Esophagus muscularis mucosa (tissue), 4 donors: ENCODE measurements at regions not wholly inside any gene's neighbourhood (a gene's known extent, or its start where the extent isn't known, plus 50 kb on each side); places are given as distances from the start of the nearest gene placed in this dataset.

Experiments
- DNase-seq: peaks from one replicate; pipeline ENCODE4 v3.0.0-alpha.2; 2017; ENCODE audit errors: extremely low spot score
- H3K27ac ChIP-seq, 4 donors: fragments of 200-600 bp; sonication (generic); replicated peaks in 1 of 4; 1 replicate in 3 of 4; 2 replicates in 1 of 4; pipeline ENCODE4 v1.5.1; 2016 to 2019; ENCODE audit warnings: mild to moderate bottlenecking in 1 of 4
- H3K27me3 ChIP-seq, 4 donors: fragments of 200-600 bp; sonication (generic); one replicate each; pipeline versions ENCODE4 v1.5.1 to v1.6.0; 2016 to 2019
- H3K36me3 ChIP-seq, 4 donors: fragments of 200-600 bp; sonication (generic); one replicate each; pipeline ENCODE4 v1.5.1; 2016 to 2019
- H3K4me1 ChIP-seq, 4 donors: fragments of 200-600 bp; sonication (generic); one replicate each; pipeline ENCODE4 v1.5.1; 2016 to 2019
- H3K4me3 ChIP-seq, 4 donors: fragments of 200-600 bp; sonication (generic); 1 replicate in 2 of 4; 2 replicates in 2 of 4; pipeline ENCODE4 v1.5.1; 2016 to 2019; ENCODE audit warnings: mild to moderate bottlenecking in 4 of 4, moderate library complexity in 1 of 4
- H3K9me3 ChIP-seq, 4 donors: fragments of 200-600 bp; sonication (generic); 1 replicate in 3 of 4; 2 replicates in 1 of 4; pipeline ENCODE4 v1.5.1; 2016 to 2019
- EP300 ChIP-seq: sonication (generic); formaldehyde crosslinking; IDR thresholded peaks from one replicate; pipeline ENCODE4 v1.6.1; 2017; ENCODE audit warnings: antibody characterized with exemption
- POLR2A ChIP-seq: fragments of 450-650 bp; IDR thresholded peaks from one replicate; pipeline ENCODE4 v1.6.1; 2017; ENCODE audit warnings: antibody characterized with exemption, moderate library complexity, mild to moderate bottlenecking, low read depth
- POLR2AphosphoS5 ChIP-seq, 2 donors: sonication (generic); formaldehyde crosslinking; IDR thresholded peaks; one replicate each; pipeline ENCODE4 v1.6.1; 2017; ENCODE audit warnings: antibody characterized with exemption in 2 of 2
- WGBS: methylation state at CpG from one replicate; pipeline ENCODE4 v1.1.5; 2018; 5-methylcytosine and 5-hydroxymethylcytosine counted together
- intact Hi-C: fragments of 100-400 bp; cut with DNase I; formaldehyde crosslinking; loops from one replicate; pipeline ENCODE4 v1.15.1; 2023
- TF ChIP-seq, protein P1 (sequence below), 3 experiments: fragments of 200-600 bp in 2 of 3; fragments of 450-650 bp in 1 of 3; sonication (generic) in 2 of 3; IDR thresholded peaks; one replicate each; pipeline ENCODE4 v1.5.1; 2017 to 2019; ENCODE audit warnings: antibody characterized with exemption in 3 of 3, mild to moderate bottlenecking in 2 of 3, moderate library complexity in 1 of 3

DNA sequence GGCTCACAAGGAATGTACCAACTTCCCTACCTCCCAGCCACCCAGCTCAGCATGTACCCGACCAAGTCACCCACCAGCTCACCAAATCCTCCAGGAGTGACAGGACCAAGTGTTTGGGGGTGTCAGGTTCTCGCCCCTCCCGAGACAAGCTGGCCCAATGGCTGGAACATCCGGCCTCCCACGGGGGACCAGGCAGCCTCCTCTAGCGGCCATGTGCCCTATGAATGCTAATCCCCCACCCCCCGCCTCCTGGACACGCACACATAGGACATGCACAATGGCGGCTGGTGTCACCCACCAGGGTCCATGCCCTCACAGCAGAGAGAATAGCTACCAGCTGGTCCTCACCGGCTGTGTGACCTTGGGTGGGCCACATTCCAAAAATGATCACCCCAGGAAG lies 151.0 kb downstream of the MN1 start:
- intact Hi-C loops, result no loop called here
- TF ChIP-seq, protein P1, sequence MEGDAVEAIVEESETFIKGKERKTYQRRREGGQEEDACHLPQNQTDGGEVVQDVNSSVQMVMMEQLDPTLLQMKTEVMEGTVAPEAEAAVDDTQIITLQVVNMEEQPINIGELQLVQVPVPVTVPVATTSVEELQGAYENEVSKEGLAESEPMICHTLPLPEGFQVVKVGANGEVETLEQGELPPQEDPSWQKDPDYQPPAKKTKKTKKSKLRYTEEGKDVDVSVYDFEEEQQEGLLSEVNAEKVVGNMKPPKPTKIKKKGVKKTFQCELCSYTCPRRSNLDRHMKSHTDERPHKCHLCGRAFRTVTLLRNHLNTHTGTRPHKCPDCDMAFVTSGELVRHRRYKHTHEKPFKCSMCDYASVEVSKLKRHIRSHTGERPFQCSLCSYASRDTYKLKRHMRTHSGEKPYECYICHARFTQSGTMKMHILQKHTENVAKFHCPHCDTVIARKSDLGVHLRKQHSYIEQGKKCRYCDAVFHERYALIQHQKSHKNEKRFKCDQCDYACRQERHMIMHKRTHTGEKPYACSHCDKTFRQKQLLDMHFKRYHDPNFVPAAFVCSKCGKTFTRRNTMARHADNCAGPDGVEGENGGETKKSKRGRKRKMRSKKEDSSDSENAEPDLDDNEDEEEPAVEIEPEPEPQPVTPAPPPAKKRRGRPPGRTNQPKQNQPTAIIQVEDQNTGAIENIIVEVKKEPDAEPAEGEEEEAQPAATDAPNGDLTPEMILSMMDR (IDR thresholded peaks at IDR 0.05), result no peak
- TF ChIP-seq POLR2A (no peak), POLR2AphosphoS5 (IDR thresholded peaks at IDR 0.05) (no peak), EP300 (no peak)

DNA sequence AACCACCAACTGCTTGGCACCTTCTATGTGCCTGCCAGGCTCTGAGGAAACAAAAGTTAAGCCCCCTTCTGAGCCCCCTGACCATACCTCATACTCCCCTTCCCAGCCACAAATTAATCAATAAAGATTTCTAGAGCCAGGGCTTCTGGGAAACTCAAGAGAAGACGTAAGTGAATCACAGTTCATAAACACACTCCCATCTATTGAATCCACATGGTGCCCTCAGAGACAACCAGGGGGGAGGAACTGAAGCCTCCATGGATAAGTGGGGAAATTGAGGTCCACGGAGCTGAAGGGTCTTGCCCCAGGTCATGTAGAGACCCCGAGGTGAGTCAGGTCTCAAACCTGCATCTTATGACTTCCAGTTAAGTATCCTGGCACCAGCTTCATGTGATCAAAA lies 150.6 kb downstream of the MN1 start:
- WGBS, result 73% methylated on average over 3 of the region's 3 CpGs
- peak overlapping the region; percentile 40 to 59 (median 50) for H3K27ac ChIP-seq
- no peak overlapping the region for H3K4me3 ChIP-seq
- no peaks in the 10 kb centered on the region for H3K36me3 ChIP-seq
- H3K27me3 ChIP-seq, result no peaks in the 10 kb centered on the region
- TF ChIP-seq POLR2A (no peak), POLR2AphosphoS5 (IDR thresholded peaks at IDR 0.05) (no peak), EP300 (no peak)
- TF ChIP-seq, protein P1 (IDR thresholded peaks at IDR 0.05), result no peak
- DNase-seq, result no peak
- intact Hi-C loops, result no loop called here
- H3K9me3 ChIP-seq, result no peaks in the 10 kb centered on the region
- peaks cover 12 to 26% (median 20%) of the 10 kb centered on the region in 4 donors for H3K4me1 ChIP-seq

More for the DNA sequence above, 151.0 kb downstream of the MN1 start:
- no peak overlapping the region for H3K4me3 ChIP-seq
- H3K9me3 ChIP-seq, result no peaks in the 10 kb centered on the region
- H3K27ac ChIP-seq, result peak overlapping the region in 1 of 4 donors; percentile 59
- no peaks in the 10 kb centered on the region for H3K36me3 ChIP-seq
- peaks cover 12 to 26% (median 20%) of the 10 kb centered on the region in 4 donors for H3K4me1 ChIP-seq
- H3K27me3 ChIP-seq, result no peaks in the 10 kb centered on the region
- WGBS, result 92% methylated on average over 10 of the region's 10 CpGs
- DNase-seq, result no peak

DNA sequence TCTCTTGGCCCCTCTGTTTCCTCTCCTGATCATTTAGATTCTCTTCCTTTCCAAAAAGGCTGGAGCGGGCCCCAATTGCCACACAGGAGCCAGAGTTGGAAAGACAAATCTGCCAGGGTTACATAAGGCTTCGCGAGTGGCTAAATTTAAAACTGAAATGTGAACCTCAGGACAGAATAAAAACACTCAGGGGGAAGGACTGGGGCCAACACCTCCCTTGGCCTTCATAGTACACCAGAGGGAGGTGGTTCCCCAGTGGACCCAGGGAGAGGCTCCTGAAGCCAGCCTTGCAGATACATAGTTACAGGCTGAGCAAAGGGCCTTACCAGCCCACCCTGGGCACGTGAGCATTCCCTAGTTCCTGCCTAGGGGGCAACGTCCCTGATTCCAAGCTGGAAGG lies 150.1 kb downstream of the MN1 start:
- H3K4me3 ChIP-seq, result no peak overlapping the region
- DNase-seq, result no peak
- peak overlapping the region; percentile 40 to 59 (median 50) for H3K27ac ChIP-seq
- no peaks in the 10 kb centered on the region for H3K36me3 ChIP-seq
- peak; percentile 12 to 56 for TF ChIP-seq POLR2AphosphoS5 (IDR thresholded peaks at IDR 0.05)
- TF ChIP-seq POLR2A, result no peak
- TF ChIP-seq, protein P1 (IDR thresholded peaks at IDR 0.05), result peak in 1 of 3 experiments; percentile 27
- no peak for TF ChIP-seq EP300
- intact Hi-C loops, result no loop called here
- 39% methylated on average over 5 of the region's 5 CpGs for WGBS
- H3K4me1 ChIP-seq, result peaks cover 12 to 26% (median 20%) of the 10 kb centered on the region in 4 donors
- H3K9me3 ChIP-seq, result peaks cover 0 to 4% (median 0%) of the 10 kb centered on the region in 4 donors
- no peaks in the 10 kb centered on the region for H3K27me3 ChIP-seq

DNA sequence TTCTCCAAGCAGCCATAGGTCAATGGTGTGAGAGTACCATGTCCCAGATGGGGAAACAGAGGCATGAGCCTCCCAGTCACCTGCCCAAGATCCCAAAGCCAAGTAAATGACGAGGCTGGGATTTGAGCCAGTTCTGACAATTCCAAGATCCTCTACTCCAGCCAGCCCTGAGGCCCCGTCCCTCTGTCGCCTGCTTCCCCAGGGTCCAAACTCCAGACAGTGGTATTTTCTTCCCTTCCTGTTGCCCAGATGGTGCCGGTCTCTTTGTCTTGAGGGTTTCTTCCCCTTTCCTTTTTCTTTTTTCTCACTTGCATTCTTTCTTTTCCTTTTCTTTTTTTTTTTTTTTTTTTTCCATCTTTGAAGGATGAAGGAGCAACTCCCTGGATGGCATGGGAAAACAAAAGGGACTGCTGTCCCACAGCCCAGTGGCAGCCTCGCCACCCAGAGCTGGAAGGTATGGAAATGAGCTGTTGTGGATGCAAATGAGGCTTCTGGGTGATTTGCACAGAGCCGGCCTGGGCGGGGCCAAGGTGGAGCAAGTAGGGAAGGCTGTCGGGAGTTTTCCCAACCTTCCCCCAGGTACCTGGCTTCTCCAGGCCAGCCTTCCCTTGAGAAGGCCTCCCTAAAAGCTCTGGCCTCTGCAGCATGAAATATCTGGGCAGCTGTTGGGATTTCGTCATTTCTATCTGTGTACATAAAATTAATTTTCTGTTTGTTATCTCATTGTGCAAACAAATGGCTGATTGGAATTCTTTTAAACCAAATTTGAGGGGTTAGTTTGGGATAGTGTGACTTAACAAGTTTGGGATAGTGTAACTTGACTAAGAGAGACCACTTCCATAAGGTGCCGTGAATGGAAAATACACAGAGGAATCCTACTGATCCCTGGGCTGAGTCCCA lies 146.8 kb downstream of the MN1 start:
- 62% methylated on average over 9 of the region's 10 CpGs for WGBS
- Histone ChIP-seq H3K36me3 (no peaks in the 10 kb centered on the region), H3K27me3 (no peaks in the 10 kb centered on the region), H3K4me1 (peaks cover 12 to 26% (median 20%) of the 10 kb centered on the region in 4 donors), H3K4me3 (no peak overlapping the region), H3K27ac (no peak overlapping the region), H3K9me3 (peaks cover 0 to 9% (median 0%) of the 10 kb centered on the region in 4 donors)
- DNase-seq, result no peak
- TF ChIP-seq POLR2AphosphoS5 (IDR thresholded peaks at IDR 0.05) (no peak), POLR2A (no peak), EP300 (no peak)
- TF ChIP-seq, protein P1 (IDR thresholded peaks at IDR 0.05), result no peak
- intact Hi-C loops, result no loop called here
